ENCODE measurements at regions not wholly inside any gene's neighbourhood (a gene's known extent, or its start where the extent isn't known, plus 50 kb on each side); places are given as distances from the start of the nearest gene placed in this dataset.

DNA sequence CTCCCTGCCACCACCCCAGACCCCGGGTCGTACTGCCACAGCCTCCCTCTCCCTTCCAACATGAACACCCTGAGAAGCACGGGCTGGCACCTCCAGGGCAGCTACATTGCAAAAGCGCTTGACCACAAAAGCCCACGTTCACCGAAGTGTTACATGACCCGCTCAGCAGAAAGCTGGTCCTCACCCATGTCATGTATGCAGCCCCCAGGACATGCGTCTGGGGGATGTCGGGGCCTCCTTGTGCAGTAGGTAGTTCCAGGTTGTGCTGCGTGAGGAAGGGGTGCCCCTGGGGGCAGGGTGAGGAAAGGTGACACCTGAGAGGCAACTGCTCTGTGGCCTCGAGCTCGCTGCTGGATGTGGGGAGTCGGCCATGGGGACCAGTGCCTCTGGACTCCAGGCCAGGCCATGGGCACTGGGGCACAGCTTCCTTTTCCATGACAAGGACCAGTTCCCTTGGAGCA, 102.0 kb upstream of the C1orf174 start:
- TF ChIP-seq, protein P1, sequence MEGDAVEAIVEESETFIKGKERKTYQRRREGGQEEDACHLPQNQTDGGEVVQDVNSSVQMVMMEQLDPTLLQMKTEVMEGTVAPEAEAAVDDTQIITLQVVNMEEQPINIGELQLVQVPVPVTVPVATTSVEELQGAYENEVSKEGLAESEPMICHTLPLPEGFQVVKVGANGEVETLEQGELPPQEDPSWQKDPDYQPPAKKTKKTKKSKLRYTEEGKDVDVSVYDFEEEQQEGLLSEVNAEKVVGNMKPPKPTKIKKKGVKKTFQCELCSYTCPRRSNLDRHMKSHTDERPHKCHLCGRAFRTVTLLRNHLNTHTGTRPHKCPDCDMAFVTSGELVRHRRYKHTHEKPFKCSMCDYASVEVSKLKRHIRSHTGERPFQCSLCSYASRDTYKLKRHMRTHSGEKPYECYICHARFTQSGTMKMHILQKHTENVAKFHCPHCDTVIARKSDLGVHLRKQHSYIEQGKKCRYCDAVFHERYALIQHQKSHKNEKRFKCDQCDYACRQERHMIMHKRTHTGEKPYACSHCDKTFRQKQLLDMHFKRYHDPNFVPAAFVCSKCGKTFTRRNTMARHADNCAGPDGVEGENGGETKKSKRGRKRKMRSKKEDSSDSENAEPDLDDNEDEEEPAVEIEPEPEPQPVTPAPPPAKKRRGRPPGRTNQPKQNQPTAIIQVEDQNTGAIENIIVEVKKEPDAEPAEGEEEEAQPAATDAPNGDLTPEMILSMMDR (IDR thresholded peaks at IDR 0.05; ENCODE audit: low read depth, low read length, missing input control), result no peak
- TF ChIP-seq GABPA (IDR thresholded peaks at IDR 0.05 in 1 of 2, conservative IDR thresholded peaks at IDR 0.05 in 1 of 2) (no peak), EGR1 (IDR thresholded peaks at IDR 0.05; ENCODE audit: low read depth in 2 of 2) (no peak), TAF1 (conservative IDR thresholded peaks at IDR 0.05) (no peak), RAD21 (IDR thresholded peaks at IDR 0.05) (no peak), HNF4A (conservative IDR thresholded peaks at IDR 0.05) (no peak), YY1 (IDR thresholded peaks at IDR 0.05) (no peak)
- TF ChIP-seq, protein P2, sequence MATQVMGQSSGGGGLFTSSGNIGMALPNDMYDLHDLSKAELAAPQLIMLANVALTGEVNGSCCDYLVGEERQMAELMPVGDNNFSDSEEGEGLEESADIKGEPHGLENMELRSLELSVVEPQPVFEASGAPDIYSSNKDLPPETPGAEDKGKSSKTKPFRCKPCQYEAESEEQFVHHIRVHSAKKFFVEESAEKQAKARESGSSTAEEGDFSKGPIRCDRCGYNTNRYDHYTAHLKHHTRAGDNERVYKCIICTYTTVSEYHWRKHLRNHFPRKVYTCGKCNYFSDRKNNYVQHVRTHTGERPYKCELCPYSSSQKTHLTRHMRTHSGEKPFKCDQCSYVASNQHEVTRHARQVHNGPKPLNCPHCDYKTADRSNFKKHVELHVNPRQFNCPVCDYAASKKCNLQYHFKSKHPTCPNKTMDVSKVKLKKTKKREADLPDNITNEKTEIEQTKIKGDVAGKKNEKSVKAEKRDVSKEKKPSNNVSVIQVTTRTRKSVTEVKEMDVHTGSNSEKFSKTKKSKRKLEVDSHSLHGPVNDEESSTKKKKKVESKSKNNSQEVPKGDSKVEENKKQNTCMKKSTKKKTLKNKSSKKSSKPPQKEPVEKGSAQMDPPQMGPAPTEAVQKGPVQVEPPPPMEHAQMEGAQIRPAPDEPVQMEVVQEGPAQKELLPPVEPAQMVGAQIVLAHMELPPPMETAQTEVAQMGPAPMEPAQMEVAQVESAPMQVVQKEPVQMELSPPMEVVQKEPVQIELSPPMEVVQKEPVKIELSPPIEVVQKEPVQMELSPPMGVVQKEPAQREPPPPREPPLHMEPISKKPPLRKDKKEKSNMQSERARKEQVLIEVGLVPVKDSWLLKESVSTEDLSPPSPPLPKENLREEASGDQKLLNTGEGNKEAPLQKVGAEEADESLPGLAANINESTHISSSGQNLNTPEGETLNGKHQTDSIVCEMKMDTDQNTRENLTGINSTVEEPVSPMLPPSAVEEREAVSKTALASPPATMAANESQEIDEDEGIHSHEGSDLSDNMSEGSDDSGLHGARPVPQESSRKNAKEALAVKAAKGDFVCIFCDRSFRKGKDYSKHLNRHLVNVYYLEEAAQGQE (IDR thresholded peaks at IDR 0.05), result no peak
- TF ChIP-seq, protein P3, sequence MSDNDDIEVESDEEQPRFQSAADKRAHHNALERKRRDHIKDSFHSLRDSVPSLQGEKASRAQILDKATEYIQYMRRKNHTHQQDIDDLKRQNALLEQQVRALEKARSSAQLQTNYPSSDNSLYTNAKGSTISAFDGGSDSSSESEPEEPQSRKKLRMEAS (IDR thresholded peaks at IDR 0.05), result no peak
